ENCODE measurements at regions not wholly inside any gene's neighbourhood (a gene's known extent, or its start where the extent isn't known, plus 50 kb on each side); places are given as distances from the start of the nearest gene placed in this dataset.

DNA sequence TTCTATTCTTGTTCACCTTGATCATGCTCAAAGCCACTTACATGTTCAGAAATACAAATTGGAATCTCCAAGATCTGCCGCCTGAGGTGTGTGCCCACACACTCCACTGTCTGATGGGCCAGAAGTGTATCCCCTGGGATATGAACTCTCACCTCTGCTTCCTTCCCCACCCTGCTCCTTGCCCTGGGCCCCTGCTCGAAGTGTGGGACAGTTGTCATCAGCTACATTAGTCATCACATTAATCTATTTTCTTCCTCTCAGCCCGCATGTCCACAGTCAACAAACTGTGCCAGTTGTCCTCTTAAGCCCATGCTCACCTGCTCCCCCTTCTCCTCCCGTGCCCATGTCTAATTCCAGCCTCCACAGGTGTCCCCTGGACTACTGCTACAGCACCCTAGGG lies 154.7 kb downstream of the PTPN20 start:
- TF ChIP-seq, protein P1, sequence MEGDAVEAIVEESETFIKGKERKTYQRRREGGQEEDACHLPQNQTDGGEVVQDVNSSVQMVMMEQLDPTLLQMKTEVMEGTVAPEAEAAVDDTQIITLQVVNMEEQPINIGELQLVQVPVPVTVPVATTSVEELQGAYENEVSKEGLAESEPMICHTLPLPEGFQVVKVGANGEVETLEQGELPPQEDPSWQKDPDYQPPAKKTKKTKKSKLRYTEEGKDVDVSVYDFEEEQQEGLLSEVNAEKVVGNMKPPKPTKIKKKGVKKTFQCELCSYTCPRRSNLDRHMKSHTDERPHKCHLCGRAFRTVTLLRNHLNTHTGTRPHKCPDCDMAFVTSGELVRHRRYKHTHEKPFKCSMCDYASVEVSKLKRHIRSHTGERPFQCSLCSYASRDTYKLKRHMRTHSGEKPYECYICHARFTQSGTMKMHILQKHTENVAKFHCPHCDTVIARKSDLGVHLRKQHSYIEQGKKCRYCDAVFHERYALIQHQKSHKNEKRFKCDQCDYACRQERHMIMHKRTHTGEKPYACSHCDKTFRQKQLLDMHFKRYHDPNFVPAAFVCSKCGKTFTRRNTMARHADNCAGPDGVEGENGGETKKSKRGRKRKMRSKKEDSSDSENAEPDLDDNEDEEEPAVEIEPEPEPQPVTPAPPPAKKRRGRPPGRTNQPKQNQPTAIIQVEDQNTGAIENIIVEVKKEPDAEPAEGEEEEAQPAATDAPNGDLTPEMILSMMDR (IDR thresholded peaks at IDR 0.05) = no peak
- TF ChIP-seq POLR2A (IDR thresholded peaks at IDR 0.05) = no peak
- no peak for TF ChIP-seq POLR2AphosphoS5 (IDR thresholded peaks at IDR 0.05)

All from prostate gland (tissue), 2 donors.